ENCODE measurements at regions not wholly inside any gene's neighbourhood (a gene's known extent, or its start where the extent isn't known, plus 50 kb on each side); places are given as distances from the start of the nearest gene placed in this dataset.
"Not testable (repeated sequence)": the region's sequence is repeated elsewhere in the genome, so short reads cannot be mapped to it uniquely, and the experiment has no call there.

GRCh38 chr2:225270053-225270452, 129.5 kb upstream of the NYAP2 start:
- POLR2A ChIA-PET = no interaction called here

GRCh38 chr2:225254363-225254762, 145.1 kb upstream of the NYAP2 start:
- no peak for DNase-seq
- POLR2A ChIA-PET = no interaction called here
- CTCF ChIA-PET = no interaction called here
- H3K9me3 ChIP-seq (ENCODE audit: control extremely low read depth in 1 of 5, control insufficient read depth in 4 of 5, insufficient read depth in 2 of 5, low read depth in 1 of 5, low read length in 4 of 5) = no peaks in the 10 kb centered on the region
- no peaks in the 10 kb centered on the region for H3K4me1 ChIP-seq (ENCODE audit: control extremely low read depth in 1 of 4, control insufficient read depth in 4 of 4, insufficient read depth in 4 of 4, low read length in 3 of 4)
- WGBS (ENCODE audit: insufficient coverage) = 100% methylated on average over 1 of the region's 3 CpGs
- no peaks in the 10 kb centered on the region for H3K36me3 ChIP-seq (ENCODE audit: control insufficient read depth in 4 of 4, insufficient read depth in 4 of 4, low read length in 3 of 4)
- H3K27ac ChIP-seq (ENCODE audit: insufficient read depth in 1 of 2, low read depth in 1 of 2, low read length in 2 of 2, poor library complexity in 1 of 2, severe bottlenecking in 2 of 2) = no peak overlapping the region
- no peak overlapping the region for H3K4me3 ChIP-seq (ENCODE audit: control insufficient read depth in 1 of 7, extremely low read depth in 1 of 7, insufficient read depth in 4 of 7, low read depth in 2 of 7, low read length in 6 of 7)
- no peaks in the 10 kb centered on the region for H3K27me3 ChIP-seq (replicated peaks in 2 of 5; ENCODE audit: control insufficient read depth in 4 of 5, insufficient read depth in 5 of 5, low read length in 4 of 5)

More at GRCh38 chr2:225270053-225270452, 129.5 kb upstream of the NYAP2 start:
- CTCF ChIA-PET = interaction anchor here (1.1 kb wide), 1 partner anchor 12 kb away, joined by 3 read pairs; no protein-coding TSS in a partner anchor
- H3K27me3 ChIP-seq (replicated peaks in 2 of 5; ENCODE audit: control insufficient read depth in 4 of 5, insufficient read depth in 5 of 5, low read length in 4 of 5) = no peaks in the 10 kb centered on the region
- no peaks in the 10 kb centered on the region for H3K9me3 ChIP-seq (ENCODE audit: control extremely low read depth in 1 of 5, control insufficient read depth in 4 of 5, insufficient read depth in 2 of 5, low read depth in 1 of 5, low read length in 4 of 5)
- H3K27ac ChIP-seq (ENCODE audit: insufficient read depth in 1 of 2, low read depth in 1 of 2, low read length in 2 of 2, poor library complexity in 1 of 2, severe bottlenecking in 2 of 2) = no peak overlapping the region
- no peak overlapping the region for H3K4me3 ChIP-seq (ENCODE audit: control insufficient read depth in 1 of 7, extremely low read depth in 1 of 7, insufficient read depth in 4 of 7, low read depth in 2 of 7, low read length in 6 of 7)
- no peaks in the 10 kb centered on the region for H3K4me1 ChIP-seq (ENCODE audit: control extremely low read depth in 1 of 4, control insufficient read depth in 4 of 4, insufficient read depth in 4 of 4, low read length in 3 of 4)
- DNase-seq = peak in 2 of 3 donors; percentile 2 to 3
- H3K36me3 ChIP-seq (ENCODE audit: control insufficient read depth in 4 of 4, insufficient read depth in 4 of 4, low read length in 3 of 4) = no peaks in the 10 kb centered on the region

- H3K9me3 ChIP-seq (ENCODE audit: control extremely low read depth in 1 of 5, control insufficient read depth in 4 of 5, insufficient read depth in 2 of 5, low read depth in 1 of 5, low read length in 4 of 5) = no peaks in the 10 kb centered on the region
- ChIA-PET CTCF (no interaction called here), POLR2A (no interaction called here)
- H3K27ac ChIP-seq (ENCODE audit: insufficient read depth in 1 of 2, low read depth in 1 of 2, low read length in 2 of 2, poor library complexity in 1 of 2, severe bottlenecking in 2 of 2) = no peak overlapping the region
- no peaks in the 10 kb centered on the region for H3K27me3 ChIP-seq (replicated peaks in 2 of 5; ENCODE audit: control insufficient read depth in 4 of 5, insufficient read depth in 5 of 5, low read length in 4 of 5)
- no peak for DNase-seq
- H3K36me3 ChIP-seq (ENCODE audit: control insufficient read depth in 4 of 4, insufficient read depth in 4 of 4, low read length in 3 of 4) = no peaks in the 10 kb centered on the region
- no peak overlapping the region for H3K4me3 ChIP-seq (ENCODE audit: control insufficient read depth in 1 of 7, extremely low read depth in 1 of 7, insufficient read depth in 4 of 7, low read depth in 2 of 7, low read length in 6 of 7)
- WGBS (ENCODE audit: insufficient coverage) = 59% methylated on average over 2 of the region's 4 CpGs
- H3K4me1 ChIP-seq (ENCODE audit: control extremely low read depth in 1 of 4, control insufficient read depth in 4 of 4, insufficient read depth in 4 of 4, low read length in 3 of 4) = no peaks in the 10 kb centered on the region
Measured at GRCh38 chr2:225244933-225245332, 154.6 kb upstream of the NYAP2 start.

GRCh38 chr2:225236769-225237323, 162.7 kb upstream of the NYAP2 start:
- Histone ChIP-seq H3K9me3 (ENCODE audit: control extremely low read depth in 1 of 5, control insufficient read depth in 4 of 5, insufficient read depth in 2 of 5, low read depth in 1 of 5, low read length in 4 of 5) (no peaks in the 10 kb centered on the region), H3K4me3 (ENCODE audit: control insufficient read depth in 1 of 7, extremely low read depth in 1 of 7, insufficient read depth in 4 of 7, low read depth in 2 of 7, low read length in 6 of 7) (no peak overlapping the region), H3K4me1 (ENCODE audit: control extremely low read depth in 1 of 4, control insufficient read depth in 4 of 4, insufficient read depth in 4 of 4, low read length in 3 of 4) (no peaks in the 10 kb centered on the region), H3K27ac (ENCODE audit: insufficient read depth in 1 of 2, low read depth in 1 of 2, low read length in 2 of 2, poor library complexity in 1 of 2, severe bottlenecking in 2 of 2) (no peak overlapping the region), H3K27me3 (replicated peaks in 2 of 5; ENCODE audit: control insufficient read depth in 4 of 5, insufficient read depth in 5 of 5, low read length in 4 of 5) (peaks cover 0 to 2% (median 0%) of the 10 kb centered on the region in 5 experiments), H3K36me3 (ENCODE audit: control insufficient read depth in 4 of 4, insufficient read depth in 4 of 4, low read length in 3 of 4) (no peaks in the 10 kb centered on the region)
- no peak for DNase-seq
- CTCF ChIA-PET = interaction anchor here (0.6 kb wide), 1 partner anchor 461 kb away, joined by 3 read pairs; no protein-coding TSS in a partner anchor
- POLR2A ChIA-PET = no interaction called here
- 100% methylated on average over 1 of the region's 4 CpGs for WGBS (ENCODE audit: insufficient coverage)

GRCh38 chr2:225233234-225233633, 166.3 kb upstream of the NYAP2 start:
- ChIA-PET CTCF (no interaction called here), POLR2A (no interaction called here)
- WGBS (ENCODE audit: insufficient coverage) = 88% methylated on average over 4 of the region's 4 CpGs
- Histone ChIP-seq H3K27ac (ENCODE audit: insufficient read depth in 1 of 2, low read depth in 1 of 2, low read length in 2 of 2, poor library complexity in 1 of 2, severe bottlenecking in 2 of 2) (no peak overlapping the region), H3K27me3 (replicated peaks in 2 of 5; ENCODE audit: control insufficient read depth in 4 of 5, insufficient read depth in 5 of 5, low read length in 4 of 5) (peaks cover 0 to 2% (median 0%) of the 10 kb centered on the region in 5 experiments), H3K4me3 (ENCODE audit: control insufficient read depth in 1 of 7, extremely low read depth in 1 of 7, insufficient read depth in 4 of 7, low read depth in 2 of 7, low read length in 6 of 7) (no peak overlapping the region), H3K36me3 (ENCODE audit: control insufficient read depth in 4 of 4, insufficient read depth in 4 of 4, low read length in 3 of 4) (no peaks in the 10 kb centered on the region), H3K9me3 (ENCODE audit: control extremely low read depth in 1 of 5, control insufficient read depth in 4 of 5, insufficient read depth in 2 of 5, low read depth in 1 of 5, low read length in 4 of 5) (no peaks in the 10 kb centered on the region), H3K4me1 (ENCODE audit: control extremely low read depth in 1 of 4, control insufficient read depth in 4 of 4, insufficient read depth in 4 of 4, low read length in 3 of 4) (no peaks in the 10 kb centered on the region)
- DNase-seq = no peak

GRCh38 chr2:225231900-225232299, 167.6 kb upstream of the NYAP2 start:
- peaks cover 0 to 2% (median 0%) of the 10 kb centered on the region in 5 experiments for H3K27me3 ChIP-seq (replicated peaks in 2 of 5; ENCODE audit: control insufficient read depth in 4 of 5, insufficient read depth in 5 of 5, low read length in 4 of 5)
- no peak overlapping the region for H3K4me3 ChIP-seq (ENCODE audit: control insufficient read depth in 1 of 7, extremely low read depth in 1 of 7, insufficient read depth in 4 of 7, low read depth in 2 of 7, low read length in 6 of 7)
- no peaks in the 10 kb centered on the region for H3K36me3 ChIP-seq (ENCODE audit: control insufficient read depth in 4 of 4, insufficient read depth in 4 of 4, low read length in 3 of 4)
- DNase-seq = no peak
- no peaks in the 10 kb centered on the region for H3K9me3 ChIP-seq (ENCODE audit: control extremely low read depth in 1 of 5, control insufficient read depth in 4 of 5, insufficient read depth in 2 of 5, low read depth in 1 of 5, low read length in 4 of 5)
- ChIA-PET POLR2A (no interaction called here), CTCF (no interaction called here)
- WGBS (ENCODE audit: insufficient coverage) = 100% methylated on average over 1 of the region's 6 CpGs
- H3K27ac ChIP-seq (ENCODE audit: insufficient read depth in 1 of 2, low read depth in 1 of 2, low read length in 2 of 2, poor library complexity in 1 of 2, severe bottlenecking in 2 of 2) = no peak overlapping the region
- no peaks in the 10 kb centered on the region for H3K4me1 ChIP-seq (ENCODE audit: control extremely low read depth in 1 of 4, control insufficient read depth in 4 of 4, insufficient read depth in 4 of 4, low read length in 3 of 4)

- H3K9me3 ChIP-seq (ENCODE audit: control extremely low read depth in 1 of 5, control insufficient read depth in 4 of 5, insufficient read depth in 2 of 5, low read depth in 1 of 5, low read length in 4 of 5); H3K27me3 ChIP-seq (replicated peaks in 2 of 5; ENCODE audit: control insufficient read depth in 4 of 5, insufficient read depth in 5 of 5, low read length in 4 of 5); H3K27ac ChIP-seq (ENCODE audit: insufficient read depth in 1 of 2, low read depth in 1 of 2, low read length in 2 of 2, poor library complexity in 1 of 2, severe bottlenecking in 2 of 2); POLR2A ChIA-PET; H3K4me3 ChIP-seq (ENCODE audit: control insufficient read depth in 1 of 7, extremely low read depth in 1 of 7, insufficient read depth in 4 of 7, low read depth in 2 of 7, low read length in 6 of 7); DNase-seq; CTCF ChIA-PET; H3K4me1 ChIP-seq (ENCODE audit: control extremely low read depth in 1 of 4, control insufficient read depth in 4 of 4, insufficient read depth in 4 of 4, low read length in 3 of 4); H3K36me3 ChIP-seq (ENCODE audit: control insufficient read depth in 4 of 4, insufficient read depth in 4 of 4, low read length in 3 of 4): not testable (repeated sequence)
- 95% methylated on average over 10 of the region's 31 CpGs for WGBS (ENCODE audit: insufficient coverage)
Measured at GRCh38 chr2:225229346-225229745, 170.2 kb upstream of the NYAP2 start.
